Skin epidermis (tissue), 12 donors: ENCODE measurements at regions not wholly inside any gene's neighbourhood (a gene's known extent, or its start where the extent isn't known, plus 50 kb on each side); places are given as distances from the start of the nearest gene placed in this dataset.

Source experiments
- H3K27ac ChIP-seq, 21 experiments: fragments of 200-600 bp; sonication (generic) in 11 of 21; one replicate each; pipeline ENCODE4 v1.5.0; 2020; ENCODE audit warnings: mild to moderate bottlenecking in 3 of 21, inconsistent platforms in 2 of 21, moderate library complexity in 2 of 21
- H3K4me3 ChIP-seq, 7 experiments: fragments of 200-600 bp; sonication (generic) in 2 of 7; one replicate each; pipeline ENCODE4 v1.5.0; 2020; ENCODE audit warnings: inconsistent platforms in 2 of 7, mild to moderate bottlenecking in 2 of 7, moderate library complexity in 1 of 7

- H3K27ac ChIP-seq = no peak overlapping the region
- no peak overlapping the region for H3K4me3 ChIP-seq
Observed at GRCh38 chr11:104323841-104324240, 159.9 kb upstream of the PDGFD start.

GRCh38 chr11:104322696-104323095 lies 158.7 kb upstream of the PDGFD start:
- H3K27ac ChIP-seq = no peak overlapping the region
- H3K4me3 ChIP-seq = no peak overlapping the region

- H3K27ac ChIP-seq = no peak overlapping the region
- H3K4me3 ChIP-seq = no peak overlapping the region
Observed at GRCh38 chr11:104320956-104321355, 157.0 kb upstream of the PDGFD start.

GRCh38 chr11:104320097-104320496 lies 156.2 kb upstream of the PDGFD start:
- H3K4me3 ChIP-seq = no peak overlapping the region
- no peak overlapping the region for H3K27ac ChIP-seq

GRCh38 chr11:104319396-104319795 lies 155.4 kb upstream of the PDGFD start:
- Histone ChIP-seq H3K4me3 (no peak overlapping the region), H3K27ac (no peak overlapping the region)

GRCh38 chr11:104306862-104307474 lies 143.0 kb upstream of the PDGFD start:
- Histone ChIP-seq H3K4me3 (no peak overlapping the region), H3K27ac (no peak overlapping the region)

GRCh38 chr11:104301776-104302175 lies 137.8 kb upstream of the PDGFD start:
- Histone ChIP-seq H3K27ac (no peak overlapping the region), H3K4me3 (no peak overlapping the region)

GRCh38 chr11:104291646-104292045 lies 127.7 kb upstream of the PDGFD start:
- no peak overlapping the region for H3K27ac ChIP-seq
- no peak overlapping the region for H3K4me3 ChIP-seq

- no peak overlapping the region for H3K4me3 ChIP-seq
Observed at GRCh38 chr11:104286129-104286528, 122.2 kb upstream of the PDGFD start.

GRCh38 chr11:104279587-104279986 lies 115.6 kb upstream of the PDGFD start:
- no peak overlapping the region for H3K4me3 ChIP-seq
- no peak overlapping the region for H3K27ac ChIP-seq

More at GRCh38 chr11:104286129-104286528, 122.2 kb upstream of the PDGFD start:
- H3K27ac ChIP-seq = no peak overlapping the region

- H3K4me3 ChIP-seq = no peak overlapping the region
- H3K27ac ChIP-seq = no peak overlapping the region
Observed at GRCh38 chr11:104275992-104276391, 112.0 kb upstream of the PDGFD start.

- Histone ChIP-seq H3K27ac (no peak overlapping the region), H3K4me3 (no peak overlapping the region)
Observed at GRCh38 chr11:104260456-104260855, 96.5 kb upstream of the PDGFD start.

GRCh38 chr11:104259121-104259610 lies 95.2 kb upstream of the PDGFD start:
- H3K4me3 ChIP-seq = no peak overlapping the region

GRCh38 chr11:104256525-104256924 lies 92.6 kb upstream of the PDGFD start:
- H3K27ac ChIP-seq = no peak overlapping the region
- H3K4me3 ChIP-seq = no peak overlapping the region

More at GRCh38 chr11:104259121-104259610, 95.2 kb upstream of the PDGFD start:
- no peak overlapping the region for H3K27ac ChIP-seq

GRCh38 chr11:104254347-104254746 lies 90.4 kb upstream of the PDGFD start:
- no peak overlapping the region for H3K4me3 ChIP-seq
- no peak overlapping the region for H3K27ac ChIP-seq

GRCh38 chr11:104246590-104246989 lies 82.6 kb upstream of the PDGFD start:
- no peak overlapping the region for H3K4me3 ChIP-seq
- H3K27ac ChIP-seq = no peak overlapping the region

- no peak overlapping the region for H3K27ac ChIP-seq
- H3K4me3 ChIP-seq = no peak overlapping the region
Observed at GRCh38 chr11:104238916-104239315, 75.0 kb upstream of the PDGFD start.

GRCh38 chr11:104225047-104225446 lies 61.1 kb upstream of the PDGFD start:
- H3K4me3 ChIP-seq = no peak overlapping the region

GRCh38 chr11:104222464-104222863 lies 58.5 kb upstream of the PDGFD start:
- Histone ChIP-seq H3K27ac (no peak overlapping the region), H3K4me3 (no peak overlapping the region)

More at GRCh38 chr11:104225047-104225446, 61.1 kb upstream of the PDGFD start:
- no peak overlapping the region for H3K27ac ChIP-seq

GRCh38 chr11:104221455-104221854 lies 57.5 kb upstream of the PDGFD start:
- H3K4me3 ChIP-seq = no peak overlapping the region
- no peak overlapping the region for H3K27ac ChIP-seq

- Histone ChIP-seq H3K4me3 (no peak overlapping the region), H3K27ac (no peak overlapping the region)
Observed at GRCh38 chr11:104219096-104219495, 55.1 kb upstream of the PDGFD start.

- Histone ChIP-seq H3K27ac (no peak overlapping the region), H3K4me3 (no peak overlapping the region)
Observed at GRCh38 chr11:104214517-104214916, 50.6 kb upstream of the PDGFD start.
